Occipital lobe (tissue), 2 donors: ENCODE measurements at regions not wholly inside any gene's neighbourhood (a gene's known extent, or its start where the extent isn't known, plus 50 kb on each side); places are given as distances from the start of the nearest gene placed in this dataset. TPM values are rescaled to one million over a fixed set of nuclear protein-coding genes. Genes with fewer than 3 reads are reported as not detected.
"Not testable (repeated sequence)": the region's sequence is repeated elsewhere in the genome, so short reads cannot be mapped to it uniquely, and the experiment has no call there.

ENCODE experiments used
- DNase-seq: peaks from one replicate; lab custom pipeline; 2025; lab: John Stamatoyannopoulos, UW
- small RNA-seq: library from RNA; depleted of rRNA; stranded (forward); fragments of <200 nt; gene quantifications from one replicate; pipeline ENCODE3, GENCODE V24; 2014

GRCh38 chr5:99022250-99022649 is 93.4 kb upstream of the CHD1 start:
- no peak for DNase-seq

GRCh38 chr5:99020698-99021048 is 91.9 kb upstream of the CHD1 start:
- no peak for DNase-seq

GRCh38 chr5:99019812-99020697 is 91.2 kb upstream of the CHD1 start:
- no peak for DNase-seq

GRCh38 chr5:99019254-99019653 is 90.4 kb upstream of the CHD1 start:
- DNase-seq = no peak

- DNase-seq = no peak
These were observed 81.5 kb upstream of the CHD1 start for GRCh38 chr5:99010294-99010693.

- not testable (repeated sequence) for DNase-seq
These were observed 79.2 kb upstream of the CHD1 start for GRCh38 chr5:99008009-99008408.

GRCh38 chr5:99005506-99005905 is 76.7 kb upstream of the CHD1 start:
- DNase-seq = no peak

- no peak for DNase-seq
These were observed 76.2 kb upstream of the CHD1 start for GRCh38 chr5:99004960-99005359.

- DNase-seq = no peak
These were observed 72.1 kb upstream of the CHD1 start for GRCh38 chr5:99000876-99001275.

- DNase-seq = no peak
These were observed 71.4 kb upstream of the CHD1 start for GRCh38 chr5:99000221-99000620.

- DNase-seq = no peak
These were observed 70.8 kb upstream of the CHD1 start for GRCh38 chr5:98999631-99000030.

- no peak for DNase-seq
These were observed 68.2 kb upstream of the CHD1 start for GRCh38 chr5:98997000-98997399.

- no peak for DNase-seq
These were observed 65.8 kb upstream of the CHD1 start for GRCh38 chr5:98994611-98995010.

- DNase-seq = no peak
These were observed 64.7 kb upstream of the CHD1 start for GRCh38 chr5:98993512-98993911.

- DNase-seq = no peak
These were observed 63.7 kb upstream of the CHD1 start for GRCh38 chr5:98992552-98992951.

- no peak for DNase-seq
These were observed 60.9 kb upstream of the CHD1 start for GRCh38 chr5:98989727-98990126.

- DNase-seq = no peak
These were observed 57.8 kb upstream of the CHD1 start for GRCh38 chr5:98986587-98986986.

GRCh38 chr5:98982880-98983279 is 54.1 kb upstream of the CHD1 start:
- no peak for DNase-seq

Small RNA genes lying in the stretch of these regions (small RNA-seq; reads per million reads assigned to genes)
- gene MTND4LP5 = not detected
- gene RF00019 = not detected
- gene RNU6-1119P = not detected
